H1 (cell line): ENCODE measurements at regions not wholly inside any gene's neighbourhood (a gene's known extent, or its start where the extent isn't known, plus 50 kb on each side); places are given as distances from the start of the nearest gene placed in this dataset.

Experiments
- CTCF ChIA-PET: fragments of 300-600 bp; sonication (Branson Sonifier 250); formaldehyde crosslinking; loops from one replicate; lab custom pipeline; 2021; ENCODE audit not compliant: partially characterized antibody; lab: Charles Lee
- POLR2A ChIA-PET: fragments of 300-600 bp; sonication (Branson Sonifier 250); formaldehyde crosslinking; loops from one replicate; lab custom pipeline; 2021; ENCODE audit warnings: inconsistent platforms; ENCODE audit not compliant: partially characterized antibody; lab: Charles Lee
- DNase-seq, 2 experiments: peaks; one replicate each; pipeline versions ENCODE4 v3.0.0 to v3.0.0-alpha.2; 2010 to 2022; ENCODE audit warnings: low spot score in 2 of 2, low read depth in 1 of 2, mixed read lengths in 1 of 2
- FAIRE-seq: peaks from 2 replicates; lab custom pipeline; 2011; peaks lifted over from hg19 to GRCh38; lab: Jason Lieb, UNC
- H2AFZ ChIP-seq: 2 replicates; pipeline ENCODE4 v1.8.1; 2012; ENCODE audit warnings: low read length, inconsistent platforms
- H2AK5ac ChIP-seq: 2 replicates; pipeline ENCODE4 v1.6.1; 2013; ENCODE audit warnings: low read depth, low read length
- H2BK120ac ChIP-seq: replicated peaks from 2 replicates; pipeline ENCODE3; 2013; ENCODE audit warnings: low read depth, low read length, inconsistent platforms
- H2BK12ac ChIP-seq: 2 replicates; pipeline ENCODE4 v1.6.1; 2013; ENCODE audit warnings: low read depth, low read length
- H2BK15ac ChIP-seq: 2 replicates; pipeline ENCODE4 v1.6.1; 2013; ENCODE audit warnings: low read length
- H2BK20ac ChIP-seq: 2 replicates; pipeline ENCODE4 v1.6.1; 2013; ENCODE audit warnings: low read length
- H2BK5ac ChIP-seq: 2 replicates; pipeline ENCODE4 v1.6.1; 2013; ENCODE audit warnings: low read depth, low read length
- H3K14ac ChIP-seq: 2 replicates; pipeline ENCODE4 v1.6.1; 2013; ENCODE audit warnings: inconsistent platforms; ENCODE audit not compliant: insufficient read length
- H3K18ac ChIP-seq: 2 replicates; pipeline ENCODE4 v1.6.1; 2013; ENCODE audit warnings: low read length; ENCODE audit errors: extremely low read depth
- H3K23ac ChIP-seq: 2 replicates; pipeline ENCODE4 v1.6.1; 2013; ENCODE audit warnings: inconsistent platforms; ENCODE audit not compliant: insufficient read length
- H3K23me2 ChIP-seq: 2 replicates; pipeline ENCODE4 v1.6.1; 2013; ENCODE audit warnings: low read depth, low read length
- H3K27ac ChIP-seq: 2 replicates; pipeline ENCODE4 v1.6.1; 2011; ENCODE audit warnings: low read depth, low read length, inconsistent platforms
- H3K27me3 ChIP-seq, 4 experiments: replicated peaks in 1 of 4; 1 replicate in 1 of 4; 2 replicates in 3 of 4; pipeline versions ENCODE4 v1.6.1 to v1.8.1; 2011 to 2013; ENCODE audit warnings: low read length in 3 of 4, mild to moderate bottlenecking in 3 of 4, inconsistent platforms in 2 of 4, mixed read lengths in 2 of 4, moderate library complexity in 1 of 4; ENCODE audit not compliant: control insufficient read depth in 3 of 4, insufficient read depth in 3 of 4; ENCODE audit errors: extremely low read depth in 1 of 4
- H3K36me3 ChIP-seq, 4 experiments: 2 replicates each; pipeline versions ENCODE4 v1.6.1 to v1.8.1; 2011 to 2013; ENCODE audit warnings: mild to moderate bottlenecking in 4 of 4, low read length in 3 of 4, moderate library complexity in 2 of 4, control low read depth in 1 of 4, inconsistent platforms in 1 of 4; ENCODE audit not compliant: insufficient read depth in 4 of 4, control insufficient read depth in 2 of 4
- H3K4ac ChIP-seq: replicated peaks from 2 replicates; pipeline ENCODE3; 2013; ENCODE audit warnings: low read length, low read depth, mixed read lengths, inconsistent platforms; ENCODE audit not compliant: insufficient read length
- H3K4me1 ChIP-seq, 4 experiments: replicated peaks in 1 of 4; 1 replicate in 1 of 4; 2 replicates in 3 of 4; pipeline versions ENCODE4 v1.6.1 to v1.8.1; 2011 to 2013; ENCODE audit warnings: low read length in 3 of 4, inconsistent platforms in 2 of 4, mixed read lengths in 1 of 4; ENCODE audit not compliant: insufficient read depth in 4 of 4, control insufficient read depth in 3 of 4
- H3K4me2 ChIP-seq, 2 experiments: 2 replicates each; pipeline versions ENCODE4 v1.6.1 to v1.8.1; 2011 to 2013; ENCODE audit warnings: low read depth in 2 of 2, low read length in 2 of 2, control low read depth in 1 of 2, inconsistent platforms in 1 of 2, mild to moderate bottlenecking in 1 of 2; ENCODE audit not compliant: insufficient read depth in 1 of 2
- H3K4me3 ChIP-seq, 4 experiments: fragments of 200-600, 300-600 bp in 1 of 4; sonication (generic), shearing (Covaris generic), sonication (Bioruptor Twin) in 1 of 4; 2 replicates each; pipeline versions ENCODE4 v1.5.1 to v1.8.1; 2011 to 2016; ENCODE audit warnings: low read length in 4 of 4, low read depth in 3 of 4, control low read depth in 2 of 4, inconsistent platforms in 2 of 4, mild to moderate bottlenecking in 2 of 4, mixed read lengths in 1 of 4, moderate library complexity in 1 of 4; ENCODE audit not compliant: insufficient read depth in 2 of 4; ENCODE audit errors: extremely low read depth in 1 of 4
- H3K56ac ChIP-seq: replicated peaks from 2 replicates; pipeline ENCODE3; 2013; ENCODE audit warnings: low read depth, mild to moderate bottlenecking, mixed read lengths, low read length, inconsistent platforms; ENCODE audit not compliant: insufficient read length
- H3K79me1 ChIP-seq: 2 replicates; pipeline ENCODE4 v1.6.1; 2013; ENCODE audit warnings: low read depth, low read length, control low read depth
- H3K79me2 ChIP-seq, 2 experiments: 2 replicates each; pipeline versions ENCODE4 v1.6.1 to v1.8.1; 2012 to 2013; ENCODE audit warnings: low read length in 2 of 2, mild to moderate bottlenecking in 2 of 2, inconsistent platforms in 1 of 2; ENCODE audit not compliant: insufficient read depth in 2 of 2, control insufficient read depth in 1 of 2
- H3K9ac ChIP-seq, 4 experiments: replicated peaks in 1 of 4; 1 replicate in 1 of 4; 2 replicates in 3 of 4; pipeline versions ENCODE4 v1.6.1 to v1.8.1; 2011 to 2013; ENCODE audit warnings: low read depth in 3 of 4, low read length in 3 of 4, control low read depth in 2 of 4, mild to moderate bottlenecking in 2 of 4, moderate library complexity in 2 of 4, inconsistent platforms in 1 of 4; ENCODE audit errors: extremely low read depth in 1 of 4
- H3K9me3 ChIP-seq, 2 experiments: 2 replicates each; pipeline versions ENCODE4 v1.6.1 to v1.8.1; 2012 to 2013; ENCODE audit warnings: mild to moderate bottlenecking in 2 of 2, moderate library complexity in 2 of 2, control low read depth in 1 of 2, inconsistent platforms in 1 of 2, low read depth in 1 of 2, low read length in 1 of 2, mixed read lengths in 1 of 2; ENCODE audit not compliant: insufficient read depth in 2 of 2
- H4K20me1 ChIP-seq, 2 experiments: replicated peaks in 1 of 2; 2 replicates each; pipeline versions ENCODE3 to v1.8.1; 2011 to 2013; ENCODE audit warnings: inconsistent platforms in 2 of 2, low read length in 2 of 2, mild to moderate bottlenecking in 1 of 2; ENCODE audit not compliant: insufficient read depth in 2 of 2, control insufficient read depth in 1 of 2
- H4K5ac ChIP-seq: 2 replicates; pipeline ENCODE4 v1.6.1; 2013; ENCODE audit warnings: low read length, low read depth, mixed read lengths, inconsistent platforms; ENCODE audit not compliant: insufficient read length
- H4K8ac ChIP-seq: 2 replicates; pipeline ENCODE4 v1.8.0; 2013; ENCODE audit warnings: mild to moderate bottlenecking, moderate library complexity, low read length, inconsistent platforms; ENCODE audit not compliant: insufficient read depth; ENCODE audit errors: extremely low read depth
- H4K91ac ChIP-seq: replicated peaks from 2 replicates; pipeline ENCODE3; 2013; ENCODE audit warnings: low read length, mixed read lengths, inconsistent platforms; ENCODE audit not compliant: insufficient read length
- BACH1 ChIP-seq: IDR thresholded peaks from 2 replicates; pipeline ENCODE4 v1.6.1; 2012; ENCODE audit warnings: low read length, improper control_type of control experiment
- EP300 ChIP-seq, 2 experiments: IDR thresholded peaks; 1 replicate in 1 of 2; 2 replicates in 1 of 2; pipeline ENCODE4 v1.6.1; 2011 to 2012; ENCODE audit warnings: low read depth in 2 of 2, low read length in 2 of 2, mild to moderate bottlenecking in 2 of 2, borderline replicate concordance in 1 of 2, inconsistent platforms in 1 of 2, moderate library complexity in 1 of 2
- HDAC2 ChIP-seq, 2 experiments: fragments of 300-600 bp in 1 of 2; sonication (generic) in 1 of 2; IDR thresholded peaks; 2 replicates each; pipeline ENCODE4 v1.6.1; 2011 to 2012; ENCODE audit warnings: low read depth in 2 of 2, low read length in 2 of 2, mild to moderate bottlenecking in 2 of 2, moderate library complexity in 2 of 2, borderline replicate concordance in 1 of 2, inconsistent platforms in 1 of 2
- HDAC6 ChIP-seq: IDR thresholded peaks from one replicate; pipeline ENCODE4 v1.7.1; 2012; ENCODE audit warnings: low read depth, mild to moderate bottlenecking, inconsistent platforms, low read length, moderate library complexity
- KDM5A ChIP-seq: fragments of 200-600 bp; IDR thresholded peaks from 2 replicates; pipeline ENCODE4 v1.7.1; 2012; ENCODE audit warnings: mild to moderate bottlenecking, low read length, inconsistent platforms, mixed read lengths
- MAFK ChIP-seq: IDR thresholded peaks from 2 replicates; pipeline ENCODE4 v1.6.1; 2012; ENCODE audit warnings: low read depth, mild to moderate bottlenecking, improper control_type of control experiment, low read length
- RNF2 ChIP-seq: fragments of 200-900, 300-1000 bp; sonication (generic); IDR thresholded peaks from 2 replicates; pipeline ENCODE4 v1.7.1; 2016; ENCODE audit warnings: borderline replicate concordance, low read depth, mild to moderate bottlenecking, antibody characterized with exemption, low read length; ENCODE audit not compliant: poor library complexity, severe bottlenecking; ENCODE audit errors: missing control alignments
- SIX5 ChIP-seq: IDR thresholded peaks from 2 replicates; pipeline ENCODE4 v1.6.1; 2011; ENCODE audit warnings: mild to moderate bottlenecking, low read depth, low read length
- ZNF274 ChIP-seq: IDR thresholded peaks from 2 replicates; pipeline ENCODE4 v1.7.0; 2012; ENCODE audit warnings: low read length, borderline replicate concordance; ENCODE audit errors: extremely low read depth
- WGBS, 2 experiments: shearing (Covaris generic) in 1 of 2; methylation state at CpG; one replicate each; pipeline versions ENCODE4 v1.1.6 to v1.1.7; 2013 to 2015; ENCODE audit warnings: low lambda C conversion rate in 2 of 2, mixed read lengths in 2 of 2, inconsistent platforms in 1 of 2, low coverage in 1 of 2, missing lambda C conversion rate in 1 of 2; ENCODE audit not compliant: insufficient replicate concordance in 2 of 2, insufficient coverage in 1 of 2, insufficient read length in 1 of 2; ENCODE audit errors: extremely low coverage in 1 of 2, missing lambda C conversion rate in 1 of 2; 5-methylcytosine and 5-hydroxymethylcytosine counted together
- TF ChIP-seq, protein P1 (sequence below): IDR thresholded peaks from 2 replicates; pipeline ENCODE4 v1.6.1; 2012; ENCODE audit warnings: low read length, inconsistent platforms

GRCh38 chr2:219958941-219959340 is 331.5 kb downstream of the SLC4A3 start:
- Histone ChIP-seq H3K4me2 (no peak overlapping the region), H2BK5ac (no peak overlapping the region), H3K14ac (no peak overlapping the region), H3K79me1 (no peaks in the 10 kb centered on the region), H4K8ac (no peak overlapping the region), H2AK5ac (no peak overlapping the region), H3K4me3 (no peak overlapping the region), H2BK15ac (no peak overlapping the region), H3K23me2 (no peaks in the 10 kb centered on the region), H3K4ac (no peak overlapping the region), H4K20me1 (no peaks in the 10 kb centered on the region), H3K36me3 (no peaks in the 10 kb centered on the region), H2BK12ac (no peak overlapping the region), H3K79me2 (no peaks in the 10 kb centered on the region), H4K91ac (no peak overlapping the region), H2BK20ac (no peak overlapping the region), H3K27me3 (peaks cover 0 to 12% (median 5%) of the 10 kb centered on the region in 4 experiments; a peak in 5 of 7 replicates), H3K27ac (no peak overlapping the region), H3K9me3 (no peaks in the 10 kb centered on the region), H3K4me1 (peaks cover 0 to 4% (median 0%) of the 10 kb centered on the region in 4 experiments; a peak in 1 of 7 replicates), H3K9ac (no peak overlapping the region), H3K56ac (no peak overlapping the region), H3K23ac (no peak overlapping the region), H2AFZ (no peak overlapping the region), H2BK120ac (no peak overlapping the region), H3K18ac (no peak overlapping the region), H4K5ac (no peak overlapping the region)
- TF ChIP-seq KDM5A (no peak), RNF2 (no peak), EP300 (IDR thresholded peaks at IDR 0.05; ENCODE audit: borderline replicate concordance in 1 of 2, low read depth in 2 of 2, low read length in 2 of 2) (no peak), HDAC6 (no peak), MAFK (no peak), ZNF274 (no peak), BACH1 (no peak), HDAC2 (IDR thresholded peaks at IDR 0.05; ENCODE audit: borderline replicate concordance in 1 of 2, low read depth in 2 of 2, low read length in 2 of 2) (no peak), SIX5 (no peak)
- TF ChIP-seq, protein P1, sequence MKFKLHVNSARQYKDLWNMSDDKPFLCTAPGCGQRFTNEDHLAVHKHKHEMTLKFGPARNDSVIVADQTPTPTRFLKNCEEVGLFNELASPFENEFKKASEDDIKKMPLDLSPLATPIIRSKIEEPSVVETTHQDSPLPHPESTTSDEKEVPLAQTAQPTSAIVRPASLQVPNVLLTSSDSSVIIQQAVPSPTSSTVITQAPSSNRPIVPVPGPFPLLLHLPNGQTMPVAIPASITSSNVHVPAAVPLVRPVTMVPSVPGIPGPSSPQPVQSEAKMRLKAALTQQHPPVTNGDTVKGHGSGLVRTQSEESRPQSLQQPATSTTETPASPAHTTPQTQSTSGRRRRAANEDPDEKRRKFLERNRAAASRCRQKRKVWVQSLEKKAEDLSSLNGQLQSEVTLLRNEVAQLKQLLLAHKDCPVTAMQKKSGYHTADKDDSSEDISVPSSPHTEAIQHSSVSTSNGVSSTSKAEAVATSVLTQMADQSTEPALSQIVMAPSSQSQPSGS = no peak
- DNase-seq (no peak), FAIRE-seq (no peak)
- 79% methylated on average over 1 of the region's 1 CpG; no CpG with 5 or more reads in 1 of the 2 experiments for WGBS, 2 experiments
- CTCF ChIA-PET = interaction anchor here (0.7 to 2.1 kb wide), 7 partner anchors 11 to 40 kb away, joined by 3 to 8 read pairs (median 4); no protein-coding TSS in a partner anchor
- POLR2A ChIA-PET = no interaction called here
